ENCODE measurements at regions not wholly inside any gene's neighbourhood (a gene's known extent, or its start where the extent isn't known, plus 50 kb on each side); places are given as distances from the start of the nearest gene placed in this dataset.

DNA sequence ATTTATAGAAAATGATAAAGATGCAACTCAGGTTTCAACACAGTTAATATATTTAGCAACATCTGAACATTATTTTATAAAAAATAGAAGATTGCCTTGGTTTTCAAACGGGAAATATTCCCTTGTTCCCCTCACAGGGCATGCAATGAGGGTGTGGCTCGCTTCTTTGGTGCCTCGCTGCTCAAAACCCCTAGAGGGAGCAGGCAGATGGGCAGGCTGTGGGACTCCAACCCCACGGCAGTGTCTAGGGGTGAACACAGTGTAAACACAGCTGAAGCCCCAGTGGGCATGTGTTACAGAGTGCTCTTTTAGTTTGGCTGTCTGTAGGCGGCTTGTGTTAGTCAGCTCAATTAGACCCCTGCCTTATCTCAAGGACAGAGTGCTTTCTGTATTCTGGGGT is 560.8 kb upstream of the IMPG1 start:
- H3K9me3 ChIP-seq (ENCODE audit: control insufficient read depth in 1 of 2, insufficient read depth in 1 of 2, low read depth in 1 of 2, low read length in 2 of 2) = no peaks in the 10 kb centered on the region
- BruUV-seq (replicated peaks) = no TSS peak

GRCh38 chr6:76631622-76632021 is 559.2 kb upstream of the IMPG1 start:
- ATAC-seq (no peak), DNase-seq (ENCODE audit: low read depth, low spot score) (no peak)
- Histone ChIP-seq H3K36me3 (ENCODE audit: control insufficient read depth in 1 of 2, insufficient read depth in 2 of 2, low read length in 2 of 2) (no peaks in the 10 kb centered on the region), H3K4me2 (ENCODE audit: low read length) (no peak overlapping the region), H3K4me1 (ENCODE audit: control insufficient read depth in 1 of 2, insufficient read depth in 2 of 2, low read length in 2 of 2) (0 out of 4 replicates have a peak, but pooled peaks cover 0 to 3% of the 10 kb centered on the region in 2 experiments), H3K27me3 (ENCODE audit: insufficient read depth, low read length) (no peaks in the 10 kb centered on the region), H2AFZ (ENCODE audit: low read depth, low read length, poor library complexity, severe bottlenecking) (no peak overlapping the region), H3K79me2 (ENCODE audit: insufficient read depth, low read length) (no peaks in the 10 kb centered on the region), H3K9ac (ENCODE audit: low read length) (no peak overlapping the region), H4K20me1 (ENCODE audit: insufficient read depth) (no peaks in the 10 kb centered on the region), H3K27ac (ENCODE audit: low read depth, low read length) (no peak overlapping the region), H3K9me2 (ENCODE audit: insufficient read depth) (no peaks in the 10 kb centered on the region), H3K4me3 (replicated peaks in 1 of 2; ENCODE audit: low read depth in 1 of 2, low read length in 2 of 2) (no peak overlapping the region), H3K9me3 (ENCODE audit: control insufficient read depth in 1 of 2, insufficient read depth in 1 of 2, low read depth in 1 of 2, low read length in 2 of 2) (no peaks in the 10 kb centered on the region)
- RAD21 ChIA-PET (ENCODE audit: low non-redundant PET in 1 of 2, low total read pairs in 2 of 2, uncharacterized antibody in 2 of 2, unreplicated experiment in 2 of 2) = no interaction called here
- POLR2A ChIA-PET = no interaction called here
- intact Hi-C loops (cut with micrococcal nuclease) = no loop called here
- CTCF ChIA-PET = no interaction called here
- BruUV-seq (replicated peaks) = no TSS peak
- TF ChIP-seq CBX3 (IDR thresholded peaks at IDR 0.05; ENCODE audit: low read depth) = no peak

More for the DNA sequence above, 560.8 kb upstream of the IMPG1 start:
- Histone ChIP-seq H3K36me3 (ENCODE audit: control insufficient read depth in 1 of 2, insufficient read depth in 2 of 2, low read length in 2 of 2) (no peaks in the 10 kb centered on the region), H3K4me1 (ENCODE audit: control insufficient read depth in 1 of 2, insufficient read depth in 2 of 2, low read length in 2 of 2) (0 out of 4 replicates have a peak, but pooled peaks cover 0 to 3% of the 10 kb centered on the region in 2 experiments), H4K20me1 (ENCODE audit: insufficient read depth) (no peaks in the 10 kb centered on the region), H3K4me3 (replicated peaks in 1 of 2; ENCODE audit: low read depth in 1 of 2, low read length in 2 of 2) (no peak overlapping the region), H3K79me2 (ENCODE audit: insufficient read depth, low read length) (no peaks in the 10 kb centered on the region), H2AFZ (ENCODE audit: low read depth, low read length, poor library complexity, severe bottlenecking) (peak overlapping the region; percentile 43), H3K27me3 (ENCODE audit: insufficient read depth, low read length) (no peaks in the 10 kb centered on the region), H3K9ac (ENCODE audit: low read length) (no peak overlapping the region), H3K4me2 (ENCODE audit: low read length) (peak overlapping the region; percentile 12; the same call in 1 of the 2 replicates), H3K27ac (ENCODE audit: low read depth, low read length) (no peak overlapping the region), H3K9me2 (ENCODE audit: insufficient read depth) (no peaks in the 10 kb centered on the region)
- ChIA-PET POLR2A (no interaction called here), CTCF (no interaction called here), RAD21 (ENCODE audit: low non-redundant PET in 1 of 2, low total read pairs in 2 of 2, uncharacterized antibody in 2 of 2, unreplicated experiment in 2 of 2) (no interaction called here)
- peak; percentile 100 for ATAC-seq
- TF ChIP-seq ZNF274 (IDR thresholded peaks at IDR 0.05; ENCODE audit: low read depth, low read length) (no peak), FOSL1 (IDR thresholded peaks at IDR 0.05; ENCODE audit: low read depth) (no peak), ZFX (IDR thresholded peaks at IDR 0.05) (no peak), EZH2phosphoT487 (IDR thresholded peaks at IDR 0.05; ENCODE audit: borderline replicate concordance) (no peak), JUND (IDR thresholded peaks at IDR 0.05) (no peak), EZH2 (IDR thresholded peaks at IDR 0.05) (no peak), CTCF (IDR thresholded peaks at IDR 0.05 in 2 of 3, conservative IDR thresholded peaks at IDR 0.05 in 1 of 3; ENCODE audit: borderline replicate concordance in 1 of 3, insufficient read depth in 1 of 3, low read depth in 2 of 3, low read length in 2 of 3) (peak in 2 of 3 experiments; percentile 57 to 62; a peak in 4 of 6 replicates)
- DNase-seq (ENCODE audit: low read depth, low spot score) = peak; percentile 12
- intact Hi-C loops (cut with micrococcal nuclease) = no loop called here
